ENCODE measurements at regions not wholly inside any gene's neighbourhood (a gene's known extent, or its start where the extent isn't known, plus 50 kb on each side); places are given as distances from the start of the nearest gene placed in this dataset.

DNA sequence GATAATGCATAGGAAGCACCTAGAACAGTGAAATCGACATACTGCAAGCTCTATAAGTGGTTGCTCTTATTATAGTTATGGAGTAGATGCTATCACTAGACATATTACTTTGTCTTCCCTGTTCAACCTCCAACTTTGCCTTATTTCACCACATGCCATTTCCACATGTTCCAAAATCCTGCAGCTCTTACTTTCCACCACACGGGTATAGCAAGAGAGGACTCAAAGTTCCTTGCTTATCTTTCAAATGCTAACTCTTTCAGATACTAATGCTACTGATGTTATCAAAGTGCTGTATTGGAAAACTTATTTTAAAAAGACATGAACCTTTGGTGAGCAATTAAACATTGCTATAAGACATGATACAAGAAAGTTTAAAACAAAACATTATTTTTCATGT lies 1130.1 kb downstream of the HACE1 start:
- H3K9me3 ChIP-seq = no peaks in the 10 kb centered on the region
- TF ChIP-seq, protein P1, sequence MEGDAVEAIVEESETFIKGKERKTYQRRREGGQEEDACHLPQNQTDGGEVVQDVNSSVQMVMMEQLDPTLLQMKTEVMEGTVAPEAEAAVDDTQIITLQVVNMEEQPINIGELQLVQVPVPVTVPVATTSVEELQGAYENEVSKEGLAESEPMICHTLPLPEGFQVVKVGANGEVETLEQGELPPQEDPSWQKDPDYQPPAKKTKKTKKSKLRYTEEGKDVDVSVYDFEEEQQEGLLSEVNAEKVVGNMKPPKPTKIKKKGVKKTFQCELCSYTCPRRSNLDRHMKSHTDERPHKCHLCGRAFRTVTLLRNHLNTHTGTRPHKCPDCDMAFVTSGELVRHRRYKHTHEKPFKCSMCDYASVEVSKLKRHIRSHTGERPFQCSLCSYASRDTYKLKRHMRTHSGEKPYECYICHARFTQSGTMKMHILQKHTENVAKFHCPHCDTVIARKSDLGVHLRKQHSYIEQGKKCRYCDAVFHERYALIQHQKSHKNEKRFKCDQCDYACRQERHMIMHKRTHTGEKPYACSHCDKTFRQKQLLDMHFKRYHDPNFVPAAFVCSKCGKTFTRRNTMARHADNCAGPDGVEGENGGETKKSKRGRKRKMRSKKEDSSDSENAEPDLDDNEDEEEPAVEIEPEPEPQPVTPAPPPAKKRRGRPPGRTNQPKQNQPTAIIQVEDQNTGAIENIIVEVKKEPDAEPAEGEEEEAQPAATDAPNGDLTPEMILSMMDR (IDR thresholded peaks at IDR 0.05) = no peak
- TF ChIP-seq EP300 (IDR thresholded peaks at IDR 0.05) (no peak), POLR2A (IDR thresholded peaks at IDR 0.05) (no peak)
- WGBS, 2 donors = 75% methylated on average over 2 of the region's 2 CpGs
- H3K27me3 ChIP-seq = no peaks in the 10 kb centered on the region
- no peaks in the 10 kb centered on the region for H3K36me3 ChIP-seq
- no peak overlapping the region for H3K4me3 ChIP-seq
- DNase-seq (ENCODE audit: low spot score in 2 of 2) = no peak
- H3K27ac ChIP-seq = no peak overlapping the region
- no peaks in the 10 kb centered on the region for H3K4me1 ChIP-seq

DNA sequence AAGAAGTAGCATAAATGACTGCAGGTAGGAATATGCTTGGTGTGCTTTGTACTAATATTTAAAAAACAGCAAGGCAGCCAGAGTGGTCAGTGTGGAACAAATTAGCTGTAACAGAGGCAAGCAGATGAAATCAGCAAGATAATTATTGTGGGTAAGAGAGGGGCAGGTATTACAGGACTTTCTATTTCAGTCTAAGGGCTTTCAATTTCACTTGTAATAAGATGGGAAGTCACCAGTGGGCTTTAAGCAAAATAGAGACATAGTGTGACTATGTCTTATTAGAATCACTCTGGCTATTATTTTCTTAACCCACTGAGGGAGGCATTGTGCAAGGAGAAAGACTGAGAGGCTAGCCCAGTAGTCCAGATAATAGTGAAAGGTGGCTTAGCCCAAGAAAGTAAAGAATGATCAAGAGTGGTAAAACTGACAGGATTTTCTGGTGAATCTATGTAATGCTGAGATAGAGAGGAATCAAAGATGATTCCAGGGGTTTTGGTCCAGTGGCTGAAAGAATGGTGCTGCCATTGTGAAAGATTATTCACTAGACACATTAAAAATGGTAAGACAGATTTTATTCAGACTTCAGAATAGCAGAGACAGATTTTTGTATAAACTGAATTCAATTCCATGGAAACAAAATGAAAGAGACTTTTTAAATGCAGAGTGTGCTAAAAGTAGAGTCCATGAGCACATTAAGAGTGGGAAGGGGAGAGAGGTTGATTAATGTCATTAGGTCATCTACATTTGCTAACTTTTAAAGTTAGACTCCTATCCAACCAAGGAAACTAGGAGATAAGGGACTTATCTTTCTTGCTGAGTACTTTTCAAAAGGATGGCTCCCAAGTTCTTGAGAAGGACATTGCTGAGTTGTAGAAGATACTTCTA lies 1136.0 kb downstream of the HACE1 start:
- Histone ChIP-seq H3K4me1 (no peaks in the 10 kb centered on the region), H3K27me3 (no peaks in the 10 kb centered on the region), H3K4me3 (no peak overlapping the region), H3K36me3 (no peaks in the 10 kb centered on the region), H3K9me3 (no peaks in the 10 kb centered on the region), H3K27ac (no peak overlapping the region)
- DNase-seq (ENCODE audit: low spot score in 2 of 2) = no peak
- TF ChIP-seq POLR2A (IDR thresholded peaks at IDR 0.05) (no peak), EP300 (IDR thresholded peaks at IDR 0.05) (no peak)
- TF ChIP-seq, protein P1 (IDR thresholded peaks at IDR 0.05) = no peak

DNA sequence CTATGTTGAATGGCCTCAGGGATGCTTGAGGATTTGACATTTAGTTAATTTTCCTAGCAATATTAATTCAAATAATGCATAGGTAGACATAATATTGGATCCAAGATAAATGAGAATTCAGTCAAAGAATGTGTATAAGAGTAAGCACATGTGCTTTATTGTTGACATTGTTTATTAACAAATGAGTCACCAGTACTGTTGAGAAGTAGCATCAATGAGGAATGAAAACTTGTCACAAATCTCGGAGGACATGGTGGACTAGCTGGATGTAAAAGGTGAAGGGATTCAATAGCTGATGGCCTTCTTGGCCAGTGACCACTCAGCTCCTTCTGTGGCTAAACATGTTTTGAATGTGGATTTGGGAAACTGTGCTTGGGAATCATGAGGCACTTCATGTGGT lies 1137.0 kb downstream of the HACE1 start:
- no peak overlapping the region for H3K27ac ChIP-seq
- no peak for DNase-seq (ENCODE audit: low spot score in 2 of 2)
- no peak overlapping the region for H3K4me3 ChIP-seq
- no peaks in the 10 kb centered on the region for H3K36me3 ChIP-seq
- H3K9me3 ChIP-seq = no peaks in the 10 kb centered on the region
- 44 to 90% methylated on average over 1 of the region's 1 CpG for WGBS, 2 donors
- no peaks in the 10 kb centered on the region for H3K27me3 ChIP-seq
- no peaks in the 10 kb centered on the region for H3K4me1 ChIP-seq
- TF ChIP-seq EP300 (IDR thresholded peaks at IDR 0.05) = no peak
- no peak for TF ChIP-seq POLR2A (IDR thresholded peaks at IDR 0.05)
- TF ChIP-seq, protein P1 (IDR thresholded peaks at IDR 0.05) = no peak

DNA sequence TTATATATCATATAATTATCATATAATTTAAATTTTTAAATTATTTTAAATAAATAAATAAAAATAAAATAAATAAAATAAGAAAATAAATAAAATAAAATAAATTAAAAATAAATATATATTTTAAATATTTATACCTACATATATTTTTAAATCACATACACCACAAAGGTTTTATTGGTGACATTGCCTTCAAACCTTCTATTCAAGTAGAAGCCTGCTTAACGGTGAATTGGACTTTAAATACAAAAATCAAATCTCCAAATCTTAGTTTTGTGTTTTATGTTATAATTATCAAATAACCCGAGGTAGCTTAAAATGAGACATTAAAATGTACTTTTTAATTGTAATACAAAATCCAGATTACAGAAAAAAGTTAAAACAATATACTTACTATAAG lies 1137.8 kb downstream of the HACE1 start:
- H3K4me1 ChIP-seq = no peaks in the 10 kb centered on the region
- no peaks in the 10 kb centered on the region for H3K9me3 ChIP-seq
- H3K4me3 ChIP-seq = no peak overlapping the region
- no peak for DNase-seq (ENCODE audit: low spot score in 2 of 2)
- H3K36me3 ChIP-seq = no peaks in the 10 kb centered on the region
- 91 to 93% methylated on average over 2 of the region's 2 CpGs for WGBS, 2 donors
- H3K27ac ChIP-seq = no peak overlapping the region
- no peaks in the 10 kb centered on the region for H3K27me3 ChIP-seq
- TF ChIP-seq, protein P1 (IDR thresholded peaks at IDR 0.05) = no peak
- no peak for TF ChIP-seq EP300 (IDR thresholded peaks at IDR 0.05)
- no peak for TF ChIP-seq POLR2A (IDR thresholded peaks at IDR 0.05)

DNA sequence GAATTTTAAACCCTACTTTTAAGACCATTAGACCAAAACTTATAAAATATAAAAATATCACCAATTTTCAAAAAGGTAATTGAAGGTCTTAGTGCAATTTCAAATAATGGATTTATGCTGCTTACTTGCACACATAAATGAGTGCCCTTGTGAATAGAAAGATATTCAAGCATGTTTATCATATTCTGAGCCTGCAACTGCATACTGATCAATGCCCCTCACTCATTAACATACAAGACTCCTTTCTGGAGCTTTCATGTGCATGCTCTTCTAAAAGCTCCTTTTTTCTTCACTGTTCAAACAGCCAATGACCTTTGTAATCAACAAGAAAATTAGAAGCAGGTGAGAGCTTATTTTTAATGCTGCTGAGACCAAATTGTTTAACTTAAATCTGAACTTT lies 1139.3 kb downstream of the HACE1 start:
- Histone ChIP-seq H3K27me3 (no peaks in the 10 kb centered on the region), H3K36me3 (no peaks in the 10 kb centered on the region)

More for the DNA sequence above, 1139.3 kb downstream of the HACE1 start:
- TF ChIP-seq, protein P1 (IDR thresholded peaks at IDR 0.05) = no peak
- TF ChIP-seq POLR2A (IDR thresholded peaks at IDR 0.05) (no peak), EP300 (IDR thresholded peaks at IDR 0.05) (no peak)
- DNase-seq (ENCODE audit: low spot score in 2 of 2) = no peak
- Histone ChIP-seq H3K27ac (no peak overlapping the region), H3K4me1 (no peaks in the 10 kb centered on the region), H3K4me3 (no peak overlapping the region), H3K9me3 (no peaks in the 10 kb centered on the region)

All from tibial nerve (tissue), 4 donors.